Upper lobe of left lung (tissue), 6 donors: ENCODE measurements at regions not wholly inside any gene's neighbourhood (a gene's known extent, or its start where the extent isn't known, plus 50 kb on each side); places are given as distances from the start of the nearest gene placed in this dataset.
A peak's percentile ranks its signal among the peaks of the same experiment; 100 is the strongest.

Source experiments
- ATAC-seq, 2 donors: fragments of 200-7000 bp; cut with Tn5 transposase; one replicate each; pipeline ENCODE4 v1.9.1; 2022; ENCODE audit warnings: mild to moderate bottlenecking in 2 of 2, moderate library complexity in 2 of 2; ENCODE audit not compliant: low FRiP score in 2 of 2
- DNase-seq, 2 donors: peaks; one replicate each; pipeline ENCODE4 v3.0.0-alpha.2; 2019 to 2020
- H3K27ac ChIP-seq, 4 donors: fragments of 200-600 bp; sonication (generic); one replicate each; pipeline ENCODE4 v1.5.1; 2016 to 2019
- H3K27me3 ChIP-seq, 4 donors: fragments of 200-600 bp; sonication (generic); one replicate each; pipeline ENCODE4 v1.5.1; 2017 to 2019
- H3K36me3 ChIP-seq, 4 donors: fragments of 200-600 bp; sonication (generic); one replicate each; pipeline ENCODE4 v1.5.1; 2016 to 2019
- H3K4me1 ChIP-seq, 4 donors: fragments of 200-600 bp; sonication (generic); one replicate each; pipeline ENCODE4 v1.5.1; 2018 to 2019
- H3K4me3 ChIP-seq, 4 donors: fragments of 200-600 bp; sonication (generic); one replicate each; pipeline ENCODE4 v1.5.1; 2017 to 2019; ENCODE audit warnings: mild to moderate bottlenecking in 2 of 4, moderate library complexity in 1 of 4
- H3K9me3 ChIP-seq, 4 donors: fragments of 200-600 bp; sonication (generic); one replicate each; pipeline ENCODE4 v1.5.1; 2018 to 2019
- EP300 ChIP-seq, 4 donors: sonication (generic); formaldehyde crosslinking; IDR thresholded peaks; one replicate each; pipeline ENCODE4 v1.5.1; 2017; ENCODE audit warnings: antibody characterized with exemption in 4 of 4, control low read depth in 2 of 4
- POLR2A ChIP-seq, 4 donors: fragments of 450-650 bp; IDR thresholded peaks; one replicate each; pipeline ENCODE4 v1.5.1; 2016 to 2017; ENCODE audit warnings: antibody characterized with exemption in 4 of 4, mild to moderate bottlenecking in 2 of 4
- POLR2AphosphoS5 ChIP-seq, 2 donors: sonication (generic); formaldehyde crosslinking; IDR thresholded peaks; one replicate each; pipeline ENCODE4 v1.5.1; 2017; ENCODE audit warnings: antibody characterized with exemption in 2 of 2
- WGBS, 2 donors: methylation state at CpG; one replicate each; pipeline ENCODE4 v1.1.5; 2017 to 2018; 5-methylcytosine and 5-hydroxymethylcytosine counted together
- TF ChIP-seq, protein P1 (sequence below), 6 experiments: fragments of 450-650 bp in 4 of 6; fragments of 200-600 bp in 2 of 6; sonication (generic) in 2 of 6; IDR thresholded peaks; one replicate each; pipeline ENCODE4 v1.5.1; 2016 to 2019; ENCODE audit warnings: antibody characterized with exemption in 6 of 6
- donor health status: DM: no; HTN: no; CAD: no; lungs with moderate emphysema.
- donor health status: DM: no; HTN: yes; CAD: no; lungs with severe emphysema.

DNA sequence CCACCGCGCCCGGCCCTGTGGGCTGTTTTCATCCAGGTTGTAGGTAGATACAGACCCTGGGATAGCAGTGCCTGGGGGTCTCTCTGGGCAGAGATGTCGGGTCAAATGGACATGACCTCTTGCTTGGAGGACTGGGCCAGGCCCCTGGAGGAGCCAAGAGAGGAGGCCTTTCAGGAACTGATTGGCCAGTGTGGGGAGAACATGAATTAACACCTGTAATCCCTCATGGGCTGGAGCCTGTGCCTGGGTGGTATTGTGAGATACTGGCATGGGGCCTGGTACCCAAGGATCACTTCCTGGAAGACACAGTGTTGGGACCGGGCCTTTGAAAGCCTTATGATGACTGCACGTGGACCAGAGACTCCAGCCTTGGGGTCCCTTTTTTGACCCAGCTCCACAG is 158.7 kb upstream of the SKOR2 start:
- TF ChIP-seq POLR2A (IDR thresholded peaks at IDR 0.05), result no peak
- no peak for TF ChIP-seq EP300 (IDR thresholded peaks at IDR 0.05)
- TF ChIP-seq POLR2AphosphoS5 (IDR thresholded peaks at IDR 0.05), result no peak
- TF ChIP-seq, protein P1, sequence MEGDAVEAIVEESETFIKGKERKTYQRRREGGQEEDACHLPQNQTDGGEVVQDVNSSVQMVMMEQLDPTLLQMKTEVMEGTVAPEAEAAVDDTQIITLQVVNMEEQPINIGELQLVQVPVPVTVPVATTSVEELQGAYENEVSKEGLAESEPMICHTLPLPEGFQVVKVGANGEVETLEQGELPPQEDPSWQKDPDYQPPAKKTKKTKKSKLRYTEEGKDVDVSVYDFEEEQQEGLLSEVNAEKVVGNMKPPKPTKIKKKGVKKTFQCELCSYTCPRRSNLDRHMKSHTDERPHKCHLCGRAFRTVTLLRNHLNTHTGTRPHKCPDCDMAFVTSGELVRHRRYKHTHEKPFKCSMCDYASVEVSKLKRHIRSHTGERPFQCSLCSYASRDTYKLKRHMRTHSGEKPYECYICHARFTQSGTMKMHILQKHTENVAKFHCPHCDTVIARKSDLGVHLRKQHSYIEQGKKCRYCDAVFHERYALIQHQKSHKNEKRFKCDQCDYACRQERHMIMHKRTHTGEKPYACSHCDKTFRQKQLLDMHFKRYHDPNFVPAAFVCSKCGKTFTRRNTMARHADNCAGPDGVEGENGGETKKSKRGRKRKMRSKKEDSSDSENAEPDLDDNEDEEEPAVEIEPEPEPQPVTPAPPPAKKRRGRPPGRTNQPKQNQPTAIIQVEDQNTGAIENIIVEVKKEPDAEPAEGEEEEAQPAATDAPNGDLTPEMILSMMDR (IDR thresholded peaks at IDR 0.05), result no peak
- no peak overlapping the region for H3K27ac ChIP-seq
- DNase-seq (no peak), ATAC-seq (no peak)
- no peaks in the 10 kb centered on the region for H3K4me1 ChIP-seq
- no peaks in the 10 kb centered on the region for H3K36me3 ChIP-seq
- no peaks in the 10 kb centered on the region for H3K9me3 ChIP-seq
- 86 to 100% methylated on average over 4 to 6 of the region's 6 CpGs for WGBS, 2 donors
- no peaks in the 10 kb centered on the region for H3K27me3 ChIP-seq
- H3K4me3 ChIP-seq, result no peak overlapping the region

DNA sequence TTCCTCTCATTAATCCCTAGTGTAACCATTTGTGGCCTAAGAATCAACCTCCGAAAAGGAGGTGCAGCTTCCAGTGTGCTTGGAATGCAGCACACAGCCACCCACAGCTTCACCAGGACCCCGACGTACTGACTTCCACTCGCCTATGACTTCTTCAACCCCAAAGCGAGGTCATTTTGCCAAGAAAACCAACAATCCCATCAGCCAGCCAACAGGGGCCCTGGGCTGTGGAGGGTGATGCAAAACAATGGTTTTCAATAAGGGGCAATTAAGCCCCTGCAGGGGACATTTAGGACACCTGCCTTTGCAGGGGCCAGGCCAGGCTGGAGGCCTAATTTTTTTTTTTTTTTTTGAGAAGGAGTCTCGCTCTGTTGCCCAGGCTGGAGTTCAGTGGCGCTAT is 158.1 kb upstream of the SKOR2 start:
- TF ChIP-seq POLR2A (IDR thresholded peaks at IDR 0.05) (no peak), POLR2AphosphoS5 (IDR thresholded peaks at IDR 0.05) (no peak), EP300 (IDR thresholded peaks at IDR 0.05) (no peak)
- TF ChIP-seq, protein P1 (IDR thresholded peaks at IDR 0.05), result no peak
- Histone ChIP-seq H3K27me3 (no peaks in the 10 kb centered on the region), H3K9me3 (no peaks in the 10 kb centered on the region), H3K4me3 (no peak overlapping the region), H3K27ac (no peak overlapping the region), H3K4me1 (no peaks in the 10 kb centered on the region), H3K36me3 (no peaks in the 10 kb centered on the region)
- ATAC-seq (no peak), DNase-seq (no peak)
- 95 to 97% methylated on average over 7 of the region's 7 CpGs for WGBS, 2 donors

DNA sequence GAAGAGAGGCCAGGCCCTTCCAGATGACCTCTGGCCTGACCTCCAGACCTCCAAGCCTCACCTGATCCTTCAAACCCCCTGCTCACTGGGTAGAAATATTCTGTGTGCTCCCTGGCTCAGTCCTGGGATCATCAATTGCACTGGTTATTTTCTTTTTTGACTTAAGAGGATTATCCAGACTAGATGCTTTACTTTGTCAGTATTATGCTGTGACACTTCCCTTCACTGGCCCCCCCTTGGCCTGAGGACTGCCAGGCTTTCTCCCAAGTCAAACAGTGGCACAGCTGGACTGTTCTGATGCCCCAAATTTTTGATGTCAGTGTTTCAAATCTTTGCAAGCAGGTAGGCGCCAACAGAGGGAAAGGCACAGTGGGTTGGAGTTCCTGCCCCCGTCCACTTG is 156.3 kb upstream of the SKOR2 start:
- TF ChIP-seq EP300 (IDR thresholded peaks at IDR 0.05) (no peak), POLR2AphosphoS5 (IDR thresholded peaks at IDR 0.05) (no peak), POLR2A (IDR thresholded peaks at IDR 0.05) (no peak)
- TF ChIP-seq, protein P1 (IDR thresholded peaks at IDR 0.05), result no peak
- no peaks in the 10 kb centered on the region for H3K9me3 ChIP-seq
- H3K27me3 ChIP-seq, result no peaks in the 10 kb centered on the region
- no peak for DNase-seq
- ATAC-seq, result no peak
- no peak overlapping the region for H3K27ac ChIP-seq
- no peak overlapping the region for H3K4me3 ChIP-seq
- no peaks in the 10 kb centered on the region for H3K36me3 ChIP-seq
- H3K4me1 ChIP-seq, result no peaks in the 10 kb centered on the region
- 81 to 85% methylated on average over 2 of the region's 2 CpGs for WGBS, 2 donors

DNA sequence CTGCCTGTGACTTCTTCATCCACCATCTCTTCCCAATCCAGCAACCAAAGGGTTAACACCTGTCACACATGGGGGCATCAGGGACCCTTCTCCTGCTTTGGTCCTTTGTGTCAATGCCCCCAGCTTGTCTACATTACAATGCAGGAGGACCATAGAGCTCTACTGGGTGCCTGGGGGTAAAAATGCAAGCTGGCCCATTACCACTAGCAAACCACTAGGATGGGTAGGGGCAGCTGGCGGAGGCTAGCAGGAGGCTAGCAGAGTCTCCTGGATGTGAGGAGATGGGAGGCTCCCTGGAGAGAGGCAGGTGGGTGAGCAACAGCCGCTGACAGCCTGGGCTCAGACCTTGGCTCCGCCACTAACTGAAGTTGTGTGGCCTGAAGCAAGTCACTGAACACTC is 153.4 kb upstream of the SKOR2 start:
- peak in 1 of 2 donors; percentile 46 for ATAC-seq
- TF ChIP-seq POLR2A (IDR thresholded peaks at IDR 0.05) (no peak), POLR2AphosphoS5 (IDR thresholded peaks at IDR 0.05) (no peak), EP300 (IDR thresholded peaks at IDR 0.05) (no peak)
- TF ChIP-seq, protein P1 (IDR thresholded peaks at IDR 0.05), result no peak
- no peaks in the 10 kb centered on the region for H3K9me3 ChIP-seq

DNA sequence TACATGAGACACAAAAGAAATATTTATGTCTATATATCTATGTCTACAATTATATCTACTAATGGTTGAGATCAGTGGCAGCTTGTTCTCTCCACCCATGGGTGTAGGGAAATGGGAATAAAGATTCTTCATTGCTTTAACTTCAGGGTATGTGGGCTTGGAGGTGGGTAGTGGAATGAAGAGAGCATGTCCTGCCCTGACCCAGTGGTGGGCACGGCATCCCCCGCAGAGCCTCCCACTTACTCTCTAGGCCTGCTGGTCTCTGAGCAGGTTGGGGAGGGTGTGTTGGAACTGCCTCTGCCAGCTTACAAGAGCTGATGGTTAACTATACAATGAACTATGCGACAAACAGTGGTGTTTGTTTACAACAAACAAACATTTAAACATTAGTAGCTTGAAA is 152.5 kb upstream of the SKOR2 start:
- TF ChIP-seq, protein P1 (IDR thresholded peaks at IDR 0.05), result no peak
- TF ChIP-seq POLR2A (IDR thresholded peaks at IDR 0.05), result no peak
- no peak for TF ChIP-seq EP300 (IDR thresholded peaks at IDR 0.05)
- no peak for TF ChIP-seq POLR2AphosphoS5 (IDR thresholded peaks at IDR 0.05)
- no peaks in the 10 kb centered on the region for H3K36me3 ChIP-seq
- H3K9me3 ChIP-seq, result no peaks in the 10 kb centered on the region
- H3K4me1 ChIP-seq, result no peaks in the 10 kb centered on the region
- H3K4me3 ChIP-seq, result no peak overlapping the region
- H3K27ac ChIP-seq, result no peak overlapping the region
- H3K27me3 ChIP-seq, result no peaks in the 10 kb centered on the region
- ATAC-seq (no peak), DNase-seq (no peak)
- 61 to 62% methylated on average over 3 of the region's 3 CpGs for WGBS, 2 donors

More for the DNA sequence above, 153.4 kb upstream of the SKOR2 start:
- no peak for DNase-seq
- H3K36me3 ChIP-seq, result no peaks in the 10 kb centered on the region
- no peaks in the 10 kb centered on the region for H3K27me3 ChIP-seq
- 81 to 93% methylated on average over 3 of the region's 3 CpGs for WGBS, 2 donors
- no peak overlapping the region for H3K4me3 ChIP-seq
- no peak overlapping the region for H3K27ac ChIP-seq
- H3K4me1 ChIP-seq, result no peaks in the 10 kb centered on the region
